ENCODE measurements at regions not wholly inside any gene's neighbourhood (a gene's known extent, or its start where the extent isn't known, plus 50 kb on each side); places are given as distances from the start of the nearest gene placed in this dataset.

DNA sequence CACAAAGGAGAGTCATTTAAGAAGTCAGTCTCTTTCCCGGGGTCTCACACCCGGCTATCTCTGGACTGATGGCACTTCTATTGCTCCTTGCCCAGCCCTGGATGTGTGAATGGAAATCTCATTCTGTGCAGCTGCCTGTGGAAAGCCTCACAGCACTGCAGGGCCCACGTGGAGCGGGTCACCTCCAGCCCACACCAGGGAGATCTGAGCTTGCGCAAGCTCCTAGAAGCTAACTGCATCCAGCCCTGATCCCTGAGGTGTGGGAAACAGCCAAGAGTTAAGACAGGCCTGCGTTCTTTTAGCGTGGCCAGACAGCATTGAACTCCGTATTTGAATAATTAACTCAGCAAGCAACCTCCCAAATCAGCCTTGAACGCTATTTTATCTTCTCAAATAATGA lies 150.5 kb downstream of the LRIG2 start:
- TF ChIP-seq POLR2AphosphoS5 (IDR thresholded peaks at IDR 0.05; ENCODE audit: low read depth, low read length) (no peak), POLR2A (IDR thresholded peaks at IDR 0.05; ENCODE audit: low read depth, low read length) (no peak)
